SU-DHL-6 (cell line): ENCODE measurements at regions not wholly inside any gene's neighbourhood (a gene's known extent, or its start where the extent isn't known, plus 50 kb on each side); places are given as distances from the start of the nearest gene placed in this dataset.
"Not testable (repeated sequence)": the region's sequence is repeated elsewhere in the genome, so short reads cannot be mapped to it uniquely, and the experiment has no call there.

ENCODE experiments used
- H2AFZ ChIP-seq: fragments of 200-600 bp; sonication (generic); 2 replicates; pipeline ENCODE4 v1.6.1; 2014; ENCODE audit warnings: low read depth, mild to moderate bottlenecking, moderate library complexity, mixed read lengths, antibody characterized with exemption, low read length; ENCODE audit not compliant: severe bottlenecking
- H3F3A ChIP-seq: fragments of 200-600 bp; shearing (Covaris generic); 2 replicates; pipeline ENCODE4 v1.6.0; 2016; ENCODE audit warnings: antibody characterized with exemption, mild to moderate bottlenecking; ENCODE audit not compliant: insufficient read depth
- H3K27ac ChIP-seq: fragments of 200-600 bp; sonication (generic); 2 replicates; pipeline ENCODE4 v1.5.1; 2016; ENCODE audit warnings: low read depth, mild to moderate bottlenecking, low read length, moderate library complexity, mixed read lengths
- H3K27me3 ChIP-seq: fragments of 200-600 bp; sonication (generic), shearing (Covaris generic); 2 replicates; pipeline ENCODE4 v1.6.0; 2014; ENCODE audit warnings: mild to moderate bottlenecking, low read length
- H3K36me3 ChIP-seq: fragments of 200-600 bp; sonication (generic); 2 replicates; pipeline ENCODE4 v1.6.1; 2014; ENCODE audit warnings: mild to moderate bottlenecking, low read length, mixed read lengths
- H3K4me2 ChIP-seq: fragments of 300-600, 200-600 bp; shearing (Covaris generic), sonication (generic); 2 replicates; pipeline ENCODE4 v1.6.0; 2014; ENCODE audit warnings: low read length, low read depth, mild to moderate bottlenecking; ENCODE audit not compliant: poor library complexity, severe bottlenecking
- H3K4me3 ChIP-seq: fragments of 200-600 bp; sonication (generic); 2 replicates; pipeline ENCODE4 v1.5.1; 2014; ENCODE audit warnings: antibody characterized with exemption, low read length, mild to moderate bottlenecking, mixed read lengths; ENCODE audit not compliant: insufficient read depth, poor library complexity, severe bottlenecking
- H3K79me2 ChIP-seq: fragments of 200-600 bp; sonication (generic); 2 replicates; pipeline ENCODE4 v1.6.1; 2014; ENCODE audit warnings: mild to moderate bottlenecking, low read length, moderate library complexity; ENCODE audit not compliant: insufficient read depth
- H3K9ac ChIP-seq: fragments of 200-600 bp; sonication (generic); 2 replicates; pipeline ENCODE4 v1.7.0; 2014; ENCODE audit warnings: mild to moderate bottlenecking, low read length
- H3K9me2 ChIP-seq: fragments of 200-600 bp; sonication (generic); replicated peaks from 2 replicates; pipeline ENCODE4 v1.6.1; 2014; ENCODE audit warnings: low read length; ENCODE audit not compliant: insufficient read depth
- H3K9me3 ChIP-seq: fragments of 200-600 bp; sonication (generic); 2 replicates; pipeline ENCODE4 v1.6.1; 2014; ENCODE audit warnings: low read length, mixed read lengths; ENCODE audit not compliant: insufficient read depth
- H4K20me1 ChIP-seq: fragments of 200-600 bp; sonication (generic); 2 replicates; pipeline ENCODE4 v1.6.1; 2014; ENCODE audit warnings: low read depth, mild to moderate bottlenecking, antibody characterized with exemption, low read length, moderate library complexity, mixed read lengths
- EZH2phosphoT487 ChIP-seq: fragments of 200-600 bp; sonication (generic), shearing (Covaris generic); conservative IDR thresholded peaks from 2 replicates; pipeline ENCODE4 v1.6.1; 2018; ENCODE audit warnings: mild to moderate bottlenecking, antibody characterized with exemption, low read length, moderate library complexity, mixed read lengths
- TF ChIP-seq, protein P1 (sequence below): fragments of 200-600 bp; sonication (generic); IDR thresholded peaks from one replicate; pipeline ENCODE4 v1.5.1; 2017; ENCODE audit warnings: antibody characterized with exemption, mild to moderate bottlenecking, low read length, moderate library complexity; ENCODE audit not compliant: insufficient read depth, poor library complexity, severe bottlenecking

DNA sequence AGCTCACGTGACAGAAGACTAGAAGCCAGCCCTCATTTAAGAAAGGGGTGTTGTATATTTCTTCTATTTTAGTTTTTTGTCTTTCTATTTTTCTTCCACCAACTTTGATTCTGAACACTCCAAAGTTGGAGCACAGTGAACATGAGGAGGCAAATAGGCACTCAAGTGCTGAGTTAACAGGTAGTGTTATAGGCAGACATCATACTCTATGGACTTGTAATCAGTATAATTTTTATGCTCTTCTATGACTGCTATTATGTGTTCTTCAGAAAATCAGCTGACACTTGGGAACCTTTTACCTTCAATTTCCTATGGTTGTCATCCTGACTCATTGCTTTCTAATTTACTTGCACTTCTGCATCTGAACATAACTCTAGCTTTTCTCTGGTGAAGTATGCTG, 396.3 kb upstream of the EYS start:
- no peak overlapping the region for H3K4me2 ChIP-seq
- no peaks in the 10 kb centered on the region for H4K20me1 ChIP-seq
- no peaks in the 10 kb centered on the region for H3K27me3 ChIP-seq
- no peaks in the 10 kb centered on the region for H3K79me2 ChIP-seq
- TF ChIP-seq, protein P1, sequence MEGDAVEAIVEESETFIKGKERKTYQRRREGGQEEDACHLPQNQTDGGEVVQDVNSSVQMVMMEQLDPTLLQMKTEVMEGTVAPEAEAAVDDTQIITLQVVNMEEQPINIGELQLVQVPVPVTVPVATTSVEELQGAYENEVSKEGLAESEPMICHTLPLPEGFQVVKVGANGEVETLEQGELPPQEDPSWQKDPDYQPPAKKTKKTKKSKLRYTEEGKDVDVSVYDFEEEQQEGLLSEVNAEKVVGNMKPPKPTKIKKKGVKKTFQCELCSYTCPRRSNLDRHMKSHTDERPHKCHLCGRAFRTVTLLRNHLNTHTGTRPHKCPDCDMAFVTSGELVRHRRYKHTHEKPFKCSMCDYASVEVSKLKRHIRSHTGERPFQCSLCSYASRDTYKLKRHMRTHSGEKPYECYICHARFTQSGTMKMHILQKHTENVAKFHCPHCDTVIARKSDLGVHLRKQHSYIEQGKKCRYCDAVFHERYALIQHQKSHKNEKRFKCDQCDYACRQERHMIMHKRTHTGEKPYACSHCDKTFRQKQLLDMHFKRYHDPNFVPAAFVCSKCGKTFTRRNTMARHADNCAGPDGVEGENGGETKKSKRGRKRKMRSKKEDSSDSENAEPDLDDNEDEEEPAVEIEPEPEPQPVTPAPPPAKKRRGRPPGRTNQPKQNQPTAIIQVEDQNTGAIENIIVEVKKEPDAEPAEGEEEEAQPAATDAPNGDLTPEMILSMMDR: no peak
- no peak for TF ChIP-seq EZH2phosphoT487
- no peaks in the 10 kb centered on the region for H3F3A ChIP-seq
- no peaks in the 10 kb centered on the region for H3K36me3 ChIP-seq
- no peak overlapping the region for H2AFZ ChIP-seq
- H3K9ac ChIP-seq: no peak overlapping the region
- no peaks in the 10 kb centered on the region for H3K9me2 ChIP-seq
- H3K4me3 ChIP-seq: no peak overlapping the region
- H3K9me3 ChIP-seq: no peaks in the 10 kb centered on the region
- H3K27ac ChIP-seq: no peak overlapping the region

DNA sequence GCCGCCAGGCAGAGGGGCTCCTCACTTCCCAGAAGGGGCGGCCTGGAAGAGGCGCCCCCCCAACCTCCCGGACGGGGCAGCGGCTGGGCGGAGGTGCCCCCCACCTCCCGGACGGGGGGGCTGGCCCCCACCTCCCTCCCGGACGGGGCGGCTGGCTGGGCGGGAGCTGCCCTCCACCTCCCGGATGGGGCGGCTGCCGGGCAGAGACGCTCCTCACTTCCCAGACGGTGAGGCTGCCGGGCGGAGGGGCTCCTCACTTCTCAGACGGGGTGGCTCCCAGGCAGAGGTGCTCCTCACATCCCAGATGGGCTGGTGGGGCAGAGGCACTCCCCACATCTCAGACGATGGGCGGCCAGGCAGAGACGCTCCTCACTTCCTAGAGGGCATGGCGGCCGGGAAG, 389.7 kb upstream of the EYS start:
- Histone ChIP-seq H3K27ac (no peak overlapping the region), H2AFZ (no peak overlapping the region), H3K4me3 (no peak overlapping the region), H3K27me3 (no peaks in the 10 kb centered on the region), H3K36me3 (no peaks in the 10 kb centered on the region), H3K9me3 (no peaks in the 10 kb centered on the region), H3K4me2 (no peak overlapping the region), H3K79me2 (no peaks in the 10 kb centered on the region), H3K9me2 (no peaks in the 10 kb centered on the region), H3F3A (no peaks in the 10 kb centered on the region), H4K20me1 (no peaks in the 10 kb centered on the region), H3K9ac (no peak overlapping the region)
- TF ChIP-seq, protein P1: no peak
- TF ChIP-seq EZH2phosphoT487: no peak

DNA sequence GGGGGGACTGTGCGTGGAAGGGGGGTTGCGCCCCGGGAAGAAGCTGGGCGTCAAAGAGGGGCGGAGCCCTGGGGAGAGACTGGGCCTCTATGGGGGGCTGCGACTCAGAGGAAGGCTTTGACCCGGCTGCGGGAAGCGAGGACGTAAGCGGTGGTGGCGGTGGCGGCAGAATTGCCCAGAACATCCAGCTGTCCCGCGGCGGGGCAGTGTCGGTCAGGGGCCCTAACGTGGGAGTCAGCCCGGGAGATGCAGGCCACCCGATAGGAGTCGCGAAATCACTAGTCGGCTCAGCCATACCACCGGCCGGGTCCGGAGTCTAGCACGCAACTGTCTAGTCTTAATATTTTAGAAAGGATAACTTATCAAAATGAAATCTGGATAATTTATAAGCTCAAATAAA, 387.6 kb upstream of the EYS start:
- no peak overlapping the region for H3K4me2 ChIP-seq
- no peak overlapping the region for H2AFZ ChIP-seq
- no peaks in the 10 kb centered on the region for H4K20me1 ChIP-seq
- H3K9me2 ChIP-seq: no peaks in the 10 kb centered on the region
- no peak overlapping the region for H3K9ac ChIP-seq
- no peaks in the 10 kb centered on the region for H3K79me2 ChIP-seq
- no peaks in the 10 kb centered on the region for H3F3A ChIP-seq
- no peak for TF ChIP-seq EZH2phosphoT487
- TF ChIP-seq, protein P1: no peak
- no peaks in the 10 kb centered on the region for H3K36me3 ChIP-seq
- H3K4me3 ChIP-seq: no peak overlapping the region
- H3K27me3 ChIP-seq: no peaks in the 10 kb centered on the region
- H3K9me3 ChIP-seq: no peaks in the 10 kb centered on the region
- H3K27ac ChIP-seq: no peak overlapping the region

DNA sequence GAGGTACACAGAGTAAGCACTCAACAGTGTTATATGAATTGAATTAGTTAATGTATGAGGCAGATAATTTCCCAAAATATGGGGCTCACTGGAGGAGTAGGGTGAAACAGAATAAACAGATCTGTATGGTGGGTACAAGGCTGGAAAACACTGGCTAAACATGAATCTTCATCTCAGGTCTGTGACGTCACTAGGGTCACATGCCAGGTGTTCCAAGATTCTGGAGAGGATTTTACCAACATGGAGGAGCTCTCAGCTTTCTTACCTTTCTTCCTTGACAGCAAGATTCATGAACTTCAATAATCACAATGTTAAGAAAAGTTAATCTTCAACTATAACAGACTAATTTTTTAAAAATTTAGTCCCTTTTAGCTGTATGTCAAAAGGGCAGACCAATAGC, 385.3 kb upstream of the EYS start:
- H3K4me3 ChIP-seq: not testable (repeated sequence)

More for the DNA sequence above, 385.3 kb upstream of the EYS start:
- H4K20me1 ChIP-seq, H3K27me3 ChIP-seq, H3K9me2 ChIP-seq, H3K4me2 ChIP-seq, H3K9ac ChIP-seq, H3K27ac ChIP-seq, H3K79me2 ChIP-seq, H3K36me3 ChIP-seq, H3F3A ChIP-seq, H2AFZ ChIP-seq, H3K9me3 ChIP-seq: not testable (repeated sequence)
